IPS DF 6.9 (cell line): ENCODE measurements at regions not wholly inside any gene's neighbourhood (a gene's known extent, or its start where the extent isn't known, plus 50 kb on each side); places are given as distances from the start of the nearest gene placed in this dataset.

Experiments
- DNase-seq: peaks from one replicate; pipeline ENCODE4 v3.0.0-alpha.2; 2013; ENCODE audit warnings: low read depth, low spot score
- H3K27ac ChIP-seq: one replicate; pipeline ENCODE4 v1.5.1; 2013; ENCODE audit warnings: low read length, control low read depth
- H3K27me3 ChIP-seq: 2 replicates; pipeline ENCODE4 v1.6.1; 2013; ENCODE audit warnings: mild to moderate bottlenecking, low read length; ENCODE audit not compliant: control insufficient read depth, insufficient read depth
- H3K36me3 ChIP-seq: 2 replicates; pipeline ENCODE4 v1.6.1; 2013; ENCODE audit warnings: low read length; ENCODE audit not compliant: control insufficient read depth, insufficient read depth
- H3K4me1 ChIP-seq: 2 replicates; pipeline ENCODE4 v1.6.1; 2013; ENCODE audit warnings: low read length; ENCODE audit not compliant: control insufficient read depth, insufficient read depth
- H3K4me3 ChIP-seq: 2 replicates; pipeline ENCODE4 v1.5.1; 2013; ENCODE audit warnings: mild to moderate bottlenecking, low read length
- H3K9me3 ChIP-seq: 2 replicates; pipeline ENCODE4 v1.6.1; 2013; ENCODE audit warnings: low read length, inconsistent platforms; ENCODE audit not compliant: control insufficient read depth, insufficient read depth
- WGBS: extraction: QIAGEN DNeasy Blood & Tissue Kit; methylation state at CpG from one replicate; pipeline ENCODE4 v1.1.7; 2013; ENCODE audit warnings: mixed read lengths, missing lambda C conversion rate; ENCODE audit not compliant: insufficient read length, insufficient coverage; 5-methylcytosine and 5-hydroxymethylcytosine counted together

DNA sequence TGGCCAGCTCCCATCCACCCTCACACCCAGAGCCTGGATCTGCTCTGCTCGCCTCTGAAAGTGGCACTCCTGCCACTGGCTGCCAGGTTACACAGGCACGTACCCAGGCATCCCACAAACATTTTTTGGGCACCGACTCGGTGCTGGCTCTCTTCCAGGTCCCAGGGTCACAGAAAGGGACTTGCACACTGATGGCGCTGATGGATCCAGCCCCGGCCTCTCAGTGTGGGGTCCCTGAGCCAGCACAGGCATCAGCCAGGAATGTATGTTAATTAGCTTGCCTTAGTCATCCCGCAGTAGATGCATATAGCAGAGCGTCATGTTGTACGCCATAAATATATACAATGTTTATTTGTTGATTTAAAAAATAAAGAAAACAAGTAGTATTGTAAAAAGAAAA lies 537.2 kb downstream of the NPHP4 start:
- Histone ChIP-seq H3K27me3 (no peaks in the 10 kb centered on the region), H3K27ac (no peak overlapping the region), H3K4me1 (0 out of 2 replicates have a peak, but pooled peaks cover 3% of the 10 kb centered on the region), H3K36me3 (no peaks in the 10 kb centered on the region), H3K4me3 (no peak overlapping the region), H3K9me3 (peaks cover 4% of the 10 kb centered on the region)
- no CpG with 5 or more reads among the region's 9 CpGs for WGBS
- no peak for DNase-seq

DNA sequence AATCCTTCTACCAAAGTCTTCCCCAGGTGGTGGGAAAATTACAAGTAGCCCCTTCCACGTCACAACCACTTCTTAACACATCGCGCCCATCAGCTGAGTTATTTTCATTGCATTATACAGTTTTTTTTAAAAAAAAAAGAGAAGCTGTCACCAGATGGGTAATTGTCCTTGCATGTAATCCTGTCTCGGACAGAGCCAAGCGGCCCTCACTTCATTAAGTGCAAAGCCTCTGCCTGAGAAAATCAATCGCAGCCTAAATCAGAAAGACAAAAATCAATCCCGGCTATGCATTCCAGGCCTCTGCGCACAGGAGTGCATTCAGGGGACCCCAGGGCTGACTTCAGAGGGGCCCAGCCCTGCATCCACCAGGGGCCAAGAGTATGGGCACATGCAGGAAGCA lies 538.9 kb downstream of the NPHP4 start:
- no peak overlapping the region for H3K27ac ChIP-seq
- WGBS, result no CpG with 5 or more reads among the region's 8 CpGs

DNA sequence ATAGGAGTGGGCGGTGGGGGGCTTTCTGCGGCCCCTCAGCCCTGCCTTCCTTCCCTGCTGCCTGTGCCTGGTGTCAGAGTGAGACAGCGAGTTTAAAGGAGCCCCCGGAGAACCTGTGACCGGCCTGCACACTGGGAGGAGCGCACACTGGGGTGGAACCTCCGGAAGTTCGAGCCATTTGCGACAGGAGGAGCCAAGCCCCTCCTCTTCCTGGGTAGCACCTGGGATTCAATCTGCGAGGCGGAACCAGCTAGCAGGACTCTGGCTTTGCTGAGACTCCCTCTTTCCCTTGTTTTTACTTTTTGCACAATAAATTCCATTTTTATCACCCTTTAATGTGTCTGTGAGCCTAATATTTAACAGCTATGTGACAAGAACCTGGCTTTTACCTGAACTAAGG lies 540.6 kb downstream of the NPHP4 start:
- H3K27ac ChIP-seq, result no peak overlapping the region
- H3K27me3 ChIP-seq, result no peaks in the 10 kb centered on the region
- peaks cover 5% of the 10 kb centered on the region for H3K9me3 ChIP-seq
- no peaks in the 10 kb centered on the region for H3K36me3 ChIP-seq
- DNase-seq, result no peak
- no peak overlapping the region for H3K4me3 ChIP-seq
- WGBS, result no CpG with 5 or more reads among the region's 11 CpGs
- 0 out of 2 replicates have a peak, but pooled peaks cover 3% of the 10 kb centered on the region for H3K4me1 ChIP-seq

More for the DNA sequence above, 538.9 kb downstream of the NPHP4 start:
- peaks cover 4% of the 10 kb centered on the region for H3K9me3 ChIP-seq
- no peak for DNase-seq
- no peaks in the 10 kb centered on the region for H3K36me3 ChIP-seq
- 0 out of 2 replicates have a peak, but pooled peaks cover 3% of the 10 kb centered on the region for H3K4me1 ChIP-seq
- no peaks in the 10 kb centered on the region for H3K27me3 ChIP-seq
- no peak overlapping the region for H3K4me3 ChIP-seq

DNA sequence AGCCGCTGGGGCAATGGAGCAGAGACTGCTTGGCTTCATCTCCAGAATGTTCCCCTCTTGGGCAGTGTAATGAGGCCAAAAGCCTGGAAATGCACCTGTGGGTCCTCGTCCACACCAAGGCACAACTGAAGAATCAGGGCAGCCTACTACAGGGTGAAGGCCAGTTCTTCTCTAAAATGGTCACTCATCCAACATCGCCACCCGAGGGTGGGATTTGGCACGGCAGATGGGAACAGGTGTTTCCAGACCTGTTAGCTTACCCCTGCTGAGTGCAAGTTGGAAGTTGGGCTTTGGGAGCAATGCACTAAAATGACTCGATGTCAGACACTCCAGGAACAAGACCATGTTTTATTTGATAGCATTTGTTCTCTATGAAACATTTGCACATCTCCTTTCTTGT lies 543.7 kb downstream of the NPHP4 start:
- no peaks in the 10 kb centered on the region for H3K27me3 ChIP-seq
- no peaks in the 10 kb centered on the region for H3K4me1 ChIP-seq
- DNase-seq, result no peak
- no peak overlapping the region for H3K27ac ChIP-seq
- no CpG with 5 or more reads among the region's 6 CpGs for WGBS
- no peak overlapping the region for H3K4me3 ChIP-seq
- peaks cover 5% of the 10 kb centered on the region; the same call in 1 of the 2 replicates for H3K9me3 ChIP-seq
- no peaks in the 10 kb centered on the region for H3K36me3 ChIP-seq

DNA sequence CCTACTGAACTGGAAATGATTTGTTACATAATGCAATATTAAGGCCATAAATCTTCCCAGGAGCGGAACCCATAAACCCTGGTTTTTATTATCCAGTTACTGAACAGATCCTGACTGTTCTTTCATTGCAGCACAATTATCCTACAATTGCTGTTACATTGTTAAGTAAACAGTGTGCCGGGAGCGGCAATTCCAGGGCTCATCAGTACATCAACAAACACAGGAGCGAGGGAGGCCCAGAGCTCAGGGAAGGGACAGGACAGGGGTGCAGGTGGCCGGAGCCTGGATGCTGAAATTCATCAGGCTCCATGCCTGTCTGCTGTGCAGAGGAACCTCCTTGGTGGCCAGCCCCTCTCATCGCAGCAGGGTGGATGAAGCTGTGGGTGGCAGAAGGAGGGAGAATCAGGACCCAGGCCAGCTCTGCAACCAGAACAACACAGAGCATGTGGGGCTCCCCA lies 544.7 kb downstream of the NPHP4 start:
- Histone ChIP-seq H3K4me3 (no peak overlapping the region), H3K9me3 (peaks cover 7% of the 10 kb centered on the region), H3K4me1 (no peaks in the 10 kb centered on the region), H3K27me3 (no peaks in the 10 kb centered on the region), H3K27ac (no peak overlapping the region), H3K36me3 (no peaks in the 10 kb centered on the region)
- no peak for DNase-seq
- no CpG with 5 or more reads among the region's 6 CpGs for WGBS

DNA sequence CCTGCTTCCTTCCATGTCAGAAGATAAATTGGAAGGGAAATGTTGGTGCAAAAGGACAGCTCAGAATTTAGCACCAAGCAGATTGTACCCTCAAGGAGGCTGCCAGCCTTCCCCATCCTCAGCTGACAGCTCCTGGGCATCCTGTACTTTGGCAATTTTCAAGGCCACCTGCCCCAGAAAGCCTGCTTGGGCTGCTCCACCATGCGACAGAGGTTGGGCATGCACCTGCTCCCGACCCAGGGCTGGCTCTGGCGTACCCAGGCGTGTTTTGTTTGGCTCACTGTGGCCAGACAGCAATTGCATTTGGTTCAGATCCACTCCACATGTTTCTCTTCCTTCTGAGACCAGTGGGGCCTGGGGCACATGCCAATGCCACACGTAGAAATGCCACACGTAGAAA lies 547.8 kb downstream of the NPHP4 start:
- Histone ChIP-seq H3K27me3 (no peaks in the 10 kb centered on the region), H3K4me1 (no peaks in the 10 kb centered on the region), H3K27ac (no peak overlapping the region), H3K4me3 (no peak overlapping the region), H3K9me3 (peaks cover 9% of the 10 kb centered on the region), H3K36me3 (no peaks in the 10 kb centered on the region)
- no CpG with 5 or more reads among the region's 6 CpGs for WGBS
- DNase-seq, result no peak

DNA sequence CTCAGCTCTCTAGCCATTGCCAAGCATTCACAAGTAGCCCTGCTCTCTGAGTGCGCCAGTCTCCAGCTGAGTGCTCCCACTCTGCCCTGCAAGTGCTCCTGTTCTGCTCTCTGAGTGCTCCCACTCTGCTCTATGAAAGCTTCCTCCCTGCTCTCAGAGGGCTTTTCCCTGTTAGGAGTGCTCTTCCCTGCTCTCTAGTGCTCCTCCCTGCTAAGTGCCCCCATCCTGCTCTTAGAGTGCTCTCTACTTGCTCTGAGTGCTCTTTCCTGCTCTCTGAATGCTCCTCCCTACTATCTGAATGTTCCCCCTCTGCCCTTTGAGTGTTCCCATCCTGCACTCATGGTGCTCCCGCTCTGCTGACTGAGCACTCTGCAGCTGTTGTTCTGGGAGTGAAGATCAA lies 555.4 kb downstream of the NPHP4 start:
- WGBS, result no CpG with 5 or more reads among the region's 2 CpGs
- no peak overlapping the region for H3K27ac ChIP-seq

DNA sequence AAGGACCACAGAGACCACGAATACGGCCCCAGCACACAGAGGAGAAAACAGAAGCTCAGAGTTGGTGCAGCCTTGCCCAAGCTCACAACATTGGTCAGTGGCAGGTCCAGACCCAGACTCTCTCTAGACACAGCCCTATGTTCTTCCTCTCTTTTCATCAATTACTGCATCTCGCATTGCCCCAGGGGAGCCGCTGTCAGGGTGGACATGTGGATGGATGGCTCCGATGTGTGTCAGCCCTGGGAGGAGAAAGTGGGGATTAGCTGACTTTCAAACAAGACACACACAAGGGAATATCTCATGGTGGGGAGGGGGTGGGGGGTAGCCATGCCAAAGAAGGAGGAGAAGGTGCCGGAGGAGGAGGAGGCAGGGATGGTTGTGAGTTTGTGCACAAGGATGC lies 556.8 kb downstream of the NPHP4 start:
- Histone ChIP-seq H3K27me3 (no peaks in the 10 kb centered on the region), H3K4me1 (no peaks in the 10 kb centered on the region; the same call in 1 of the 2 replicates), H3K4me3 (no peak overlapping the region), H3K36me3 (no peaks in the 10 kb centered on the region), H3K9me3 (peaks cover 9% of the 10 kb centered on the region), H3K27ac (no peak overlapping the region)
- DNase-seq, result no peak
- WGBS, result no CpG with 5 or more reads among the region's 6 CpGs

More for the DNA sequence above, 555.4 kb downstream of the NPHP4 start:
- DNase-seq, result no peak
- H3K4me1 ChIP-seq, result no peaks in the 10 kb centered on the region; the same call in 1 of the 2 replicates
- no peaks in the 10 kb centered on the region for H3K27me3 ChIP-seq
- H3K4me3 ChIP-seq, result no peak overlapping the region
- H3K36me3 ChIP-seq, result no peaks in the 10 kb centered on the region
- H3K9me3 ChIP-seq, result peaks cover 9% of the 10 kb centered on the region

DNA sequence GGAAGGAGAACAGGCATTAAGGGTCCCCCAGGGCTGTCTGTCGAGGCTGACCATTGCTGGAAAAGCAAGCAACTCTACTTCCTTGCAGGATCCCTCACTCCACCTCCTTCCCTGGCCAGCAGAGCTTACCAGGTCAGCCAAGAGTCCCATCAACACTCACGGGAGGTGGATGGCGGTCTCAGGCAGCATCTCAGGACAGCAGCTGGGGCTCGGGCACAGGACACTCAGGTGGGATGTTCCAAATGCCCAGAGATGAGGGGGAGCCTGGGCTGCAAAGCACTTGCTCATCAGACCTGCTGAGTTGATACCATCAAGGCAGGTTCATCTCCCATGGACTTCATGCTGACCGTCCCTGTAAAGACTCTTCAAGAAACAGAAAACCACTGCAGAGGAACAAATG lies 559.8 kb downstream of the NPHP4 start:
- no peak for DNase-seq
- H3K27me3 ChIP-seq, result no peaks in the 10 kb centered on the region
- H3K4me3 ChIP-seq, result no peak overlapping the region
- no peak overlapping the region for H3K27ac ChIP-seq
- WGBS, result no CpG with 5 or more reads among the region's 5 CpGs
- peaks cover 4% of the 10 kb centered on the region for H3K9me3 ChIP-seq
- no peaks in the 10 kb centered on the region; the same call in 1 of the 2 replicates for H3K4me1 ChIP-seq
- no peaks in the 10 kb centered on the region for H3K36me3 ChIP-seq

DNA sequence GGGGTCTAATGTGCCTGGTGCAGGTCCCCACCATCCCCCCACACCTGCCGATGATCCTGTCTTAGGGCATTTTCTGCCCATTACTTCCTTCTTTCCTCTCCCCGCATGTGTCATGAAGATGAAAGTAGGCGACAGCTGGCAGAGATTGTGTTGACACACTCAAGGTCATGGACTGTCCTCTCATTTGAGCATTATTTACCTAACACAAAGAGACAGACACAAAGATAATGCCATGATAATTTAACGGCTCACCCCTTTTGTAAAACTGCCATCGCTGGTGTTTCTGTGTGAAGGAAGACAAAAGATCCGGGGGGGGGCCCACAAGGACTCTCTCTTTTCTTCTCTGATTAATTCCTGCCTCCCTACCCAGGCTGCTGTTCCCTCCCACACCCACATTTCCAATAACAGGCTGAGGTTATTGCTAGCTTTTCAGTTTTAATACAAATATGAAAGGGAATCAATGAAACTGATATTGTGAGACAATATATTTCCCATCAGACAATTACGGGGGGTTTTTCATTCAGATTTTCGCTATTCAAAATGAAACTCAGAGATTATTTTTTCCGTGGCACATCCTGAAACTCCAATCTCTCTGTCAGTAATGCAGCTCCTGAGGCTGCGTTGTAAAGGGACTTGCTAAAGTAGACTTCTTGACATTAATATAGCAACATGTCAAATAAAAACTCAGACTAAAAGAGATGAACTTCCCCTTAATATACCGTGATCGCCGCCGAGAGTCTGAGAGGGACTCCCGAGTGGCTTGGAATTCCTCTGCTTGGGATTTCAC lies 561.1 kb downstream of the NPHP4 start:
- DNase-seq, result no peak
- Histone ChIP-seq H3K27me3 (no peaks in the 10 kb centered on the region), H3K9me3 (peaks cover 2% of the 10 kb centered on the region; the same call in 1 of the 2 replicates), H3K27ac (no peak overlapping the region), H3K36me3 (no peaks in the 10 kb centered on the region), H3K4me3 (no peak overlapping the region), H3K4me1 (no peaks in the 10 kb centered on the region)
- no CpG with 5 or more reads among the region's 15 CpGs for WGBS

DNA sequence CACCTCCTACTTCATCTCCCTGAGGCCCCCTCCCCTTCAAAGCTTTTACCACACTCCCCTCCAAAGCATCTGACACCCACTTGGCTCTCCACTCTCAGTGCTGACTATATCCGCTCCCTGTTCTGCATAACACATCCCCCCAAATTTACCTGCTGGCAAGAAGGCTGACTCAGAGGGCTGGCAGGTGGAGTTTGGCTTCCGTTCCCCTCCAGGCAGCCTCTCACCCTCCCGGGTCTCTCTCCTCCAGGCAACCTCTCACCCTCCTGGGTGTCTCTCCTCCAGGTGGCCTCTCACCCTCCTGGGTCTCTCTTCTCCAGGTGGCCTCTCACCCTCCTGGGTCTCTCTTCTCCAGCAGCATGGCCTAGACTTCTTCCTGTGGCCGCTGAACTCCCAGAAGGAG lies 562.1 kb downstream of the NPHP4 start:
- H3K4me3 ChIP-seq, result no peak overlapping the region
- no CpG with 5 or more reads among the region's 4 CpGs for WGBS
- H3K27ac ChIP-seq, result no peak overlapping the region
- H3K27me3 ChIP-seq, result no peaks in the 10 kb centered on the region
- no peaks in the 10 kb centered on the region for H3K9me3 ChIP-seq
- no peak for DNase-seq
- H3K4me1 ChIP-seq, result no peaks in the 10 kb centered on the region
- no peaks in the 10 kb centered on the region for H3K36me3 ChIP-seq
